HG03196 (cell line): ENCODE measurements at regions not wholly inside any gene's neighbourhood (a gene's known extent, or its start where the extent isn't known, plus 50 kb on each side); places are given as distances from the start of the nearest gene placed in this dataset.
"Not testable (repeated sequence)": the region's sequence is repeated elsewhere in the genome, so short reads cannot be mapped to it uniquely, and the experiment has no call there.

Experiments used
- ATAC-seq: cut with Tn5 transposase; IDR thresholded peaks from one replicate; pipeline ENCODE4 v1.9.1; 2021; ENCODE audit not compliant: unreplicated experiment

DNA sequence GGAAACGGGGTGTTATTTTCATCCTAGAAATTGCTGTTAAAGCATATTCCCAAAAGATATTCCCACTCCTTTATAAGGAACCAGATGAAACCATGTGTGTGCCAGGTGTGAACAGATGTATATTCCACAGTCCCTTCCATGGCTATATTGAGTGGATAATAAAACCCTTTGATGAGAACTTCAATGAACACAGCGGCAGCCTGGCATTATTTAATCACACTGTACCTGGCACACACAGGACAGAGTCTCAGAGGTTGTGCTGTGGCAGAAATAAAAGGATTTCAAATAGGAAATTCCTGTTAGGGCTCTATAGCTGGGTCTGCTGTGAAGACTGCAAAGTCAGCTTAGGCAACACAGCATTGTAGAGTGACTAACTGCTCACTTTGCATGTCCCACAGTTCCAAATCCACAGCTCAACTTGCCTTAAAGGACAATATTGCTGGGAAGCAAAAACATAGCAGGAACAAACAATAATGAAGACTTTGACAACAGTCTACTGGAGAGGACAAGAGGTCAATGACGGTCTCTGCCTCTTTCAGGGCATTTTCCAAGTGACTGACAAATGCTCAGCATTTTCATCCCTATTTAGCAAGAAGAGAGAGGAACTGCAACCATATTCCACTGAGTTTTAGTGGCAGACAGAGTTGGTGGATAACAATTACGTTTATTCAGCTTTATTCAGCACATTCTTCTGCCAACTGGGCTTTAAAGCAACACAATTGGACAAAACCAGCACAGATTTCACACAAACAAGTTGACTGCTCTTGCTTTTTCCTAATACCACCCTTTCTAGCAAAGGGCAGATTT, 255.7 kb upstream of the RGMB start:
- ATAC-seq: no peak

- no peak for ATAC-seq
Measured at GRCh38 chr5:98518754-98519153, 254.7 kb upstream of the RGMB start.

DNA sequence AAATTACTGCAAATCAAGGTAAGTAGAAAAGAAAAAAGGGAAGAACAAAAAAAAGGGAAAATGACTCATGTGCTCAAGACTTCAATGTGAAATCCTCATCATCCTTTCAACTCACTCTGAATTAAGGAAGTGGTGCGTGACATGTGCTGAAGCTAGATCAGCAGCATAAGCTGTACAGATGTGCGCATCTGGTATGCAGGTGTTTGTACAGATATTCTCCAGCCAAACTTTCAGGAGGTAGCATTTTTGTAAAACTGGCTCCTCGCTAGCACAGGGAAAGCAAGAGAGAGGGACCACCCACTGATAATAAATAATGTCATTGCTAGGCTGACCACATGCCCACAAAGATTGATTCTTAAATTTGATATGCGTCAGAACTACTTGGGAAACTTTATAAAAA, 253.9 kb upstream of the RGMB start:
- no peak for ATAC-seq

GRCh38 chr5:98521821-98522220, 251.6 kb upstream of the RGMB start:
- ATAC-seq: no peak

DNA sequence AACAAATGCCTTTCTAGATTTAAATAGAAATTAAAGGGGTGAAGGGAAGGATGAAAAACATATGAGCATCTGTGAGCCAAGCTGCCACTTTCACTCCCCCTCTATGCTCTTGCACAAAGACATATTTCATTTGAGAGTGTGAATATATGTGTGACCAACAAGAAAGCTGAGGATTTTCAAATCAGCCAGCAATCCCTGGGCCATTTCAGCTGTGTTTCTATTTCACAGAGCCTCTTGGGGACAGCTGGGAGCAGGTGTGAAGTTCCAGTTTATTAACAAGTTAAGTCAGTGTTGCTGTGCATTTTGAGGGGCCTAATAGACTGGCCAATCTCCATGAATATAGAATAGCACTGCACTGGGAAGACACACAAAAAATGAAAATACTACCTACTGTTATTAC, 248.7 kb upstream of the RGMB start:
- no peak for ATAC-seq

DNA sequence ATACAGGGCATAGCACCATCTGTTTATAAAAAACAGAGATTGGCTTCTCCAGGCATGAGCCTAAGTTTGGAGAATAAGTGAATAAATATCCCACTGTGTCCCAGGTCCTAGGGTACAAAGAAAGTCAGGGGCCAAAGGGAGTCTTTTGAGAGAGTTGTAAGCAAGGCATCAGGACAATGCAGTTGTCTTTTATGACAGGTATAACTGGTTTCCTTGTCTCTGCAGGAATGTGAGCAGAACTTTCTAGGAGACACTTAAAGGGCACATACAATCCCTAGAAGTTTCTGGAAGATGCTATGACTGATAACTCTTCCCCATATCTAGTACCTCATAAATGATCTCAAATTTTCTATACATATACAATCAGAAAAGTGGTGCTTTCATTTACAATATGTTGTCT, 245.6 kb upstream of the RGMB start:
- ATAC-seq: no peak

GRCh38 chr5:98529321-98529720, 244.1 kb upstream of the RGMB start:
- ATAC-seq: no peak

- ATAC-seq: no peak
Measured at GRCh38 chr5:98530224-98530623, 243.2 kb upstream of the RGMB start.

DNA sequence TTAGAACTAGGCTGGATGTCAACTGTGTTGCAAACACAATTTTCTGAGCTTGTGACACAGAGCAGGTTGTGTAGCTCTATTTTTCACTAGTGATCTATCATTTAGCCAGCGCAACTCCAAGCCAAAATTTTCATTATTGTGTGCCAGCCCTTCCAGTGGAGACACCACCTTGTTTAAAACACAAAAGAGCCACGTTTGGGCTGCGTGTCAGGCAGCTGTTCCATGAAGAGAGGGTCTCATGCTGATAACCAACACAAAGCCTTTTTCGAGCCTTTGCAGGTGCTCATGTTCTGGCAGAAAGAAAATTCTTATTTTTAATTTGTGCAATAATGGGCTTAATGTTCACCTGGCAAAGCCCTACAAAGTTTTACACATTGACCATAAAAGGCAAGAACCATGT, 237.6 kb upstream of the RGMB start:
- ATAC-seq: no peak

- ATAC-seq: no peak
Measured at GRCh38 chr5:98540056-98540455, 233.4 kb upstream of the RGMB start.

DNA sequence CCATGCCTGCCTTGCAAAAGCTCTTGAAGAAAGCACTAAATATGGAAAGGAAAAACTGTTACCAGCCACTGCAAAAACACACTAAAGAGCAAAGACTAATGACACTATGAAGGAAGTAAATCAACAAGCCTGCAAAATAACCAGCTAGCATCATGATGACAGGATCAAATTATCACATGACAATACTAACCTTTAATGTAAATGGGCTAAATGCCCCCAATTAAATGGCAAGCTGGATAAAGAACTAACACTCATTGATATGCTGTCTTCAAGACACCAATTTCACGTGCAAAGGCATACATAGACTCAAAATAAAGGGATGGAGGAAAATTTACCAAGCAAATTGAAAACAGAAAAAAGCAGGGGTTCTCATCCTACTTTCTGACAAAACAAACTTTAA, 231.8 kb upstream of the RGMB start:
- no peak for ATAC-seq

DNA sequence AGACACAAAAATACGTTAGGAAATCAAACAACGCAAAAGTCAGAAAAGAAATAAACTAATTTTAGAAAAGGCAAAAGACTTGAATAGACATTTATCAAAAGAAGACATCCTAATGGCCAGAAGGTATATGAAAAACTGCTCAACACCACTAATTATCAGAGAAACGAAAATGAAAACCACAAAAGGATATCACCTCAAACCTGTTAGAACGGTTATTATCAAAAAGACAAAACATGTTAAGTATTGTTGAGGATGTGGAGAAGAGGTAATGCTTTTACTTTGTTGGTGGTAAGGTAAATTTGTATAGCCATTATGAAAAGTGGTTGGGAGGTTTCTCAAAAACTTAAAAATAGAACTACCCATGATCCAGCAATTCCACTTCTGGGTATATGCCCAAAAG, 230.0 kb upstream of the RGMB start:
- ATAC-seq: no peak

DNA sequence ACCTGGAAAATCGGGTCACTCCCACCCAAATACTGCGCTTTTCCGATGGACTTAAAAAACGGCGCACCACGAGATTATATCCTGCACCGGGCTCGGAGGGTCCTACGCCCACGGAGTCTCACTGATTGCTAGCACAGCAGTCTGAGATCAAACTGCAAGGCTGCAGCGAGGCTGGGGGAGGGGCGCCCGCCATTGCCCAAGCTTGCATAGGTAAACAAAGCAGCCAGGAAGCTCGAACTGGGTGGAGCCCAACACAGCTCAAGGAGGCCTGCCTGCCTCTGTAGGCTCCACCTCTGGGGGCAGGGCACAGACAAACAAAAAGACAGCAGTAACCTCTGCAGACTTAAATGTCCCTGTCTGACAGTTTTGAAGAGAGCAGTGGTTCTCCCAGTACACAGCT, 226.5 kb upstream of the RGMB start:
- ATAC-seq: not testable (repeated sequence)

DNA sequence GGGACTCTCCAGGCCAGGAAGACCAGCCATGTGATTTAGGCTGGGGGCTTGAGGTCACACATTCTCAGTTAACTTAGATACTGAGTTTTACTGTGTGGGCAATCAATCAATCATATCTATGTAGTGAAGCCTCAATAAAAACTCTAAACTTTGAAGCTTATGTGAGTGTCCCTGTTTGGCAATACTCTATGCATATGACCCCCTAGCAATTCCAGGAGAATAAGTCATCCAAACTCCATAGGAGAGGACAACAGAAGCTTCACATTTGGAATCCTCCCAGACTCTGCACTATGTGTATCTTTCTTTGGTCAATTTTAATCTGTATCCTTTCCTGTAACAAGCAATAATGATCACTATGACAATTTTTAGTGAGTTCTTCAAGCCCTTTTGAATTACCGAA, 216.8 kb upstream of the RGMB start:
- no peak for ATAC-seq

- no peak for ATAC-seq
Measured at GRCh38 chr5:98557916-98558315, 215.5 kb upstream of the RGMB start.

DNA sequence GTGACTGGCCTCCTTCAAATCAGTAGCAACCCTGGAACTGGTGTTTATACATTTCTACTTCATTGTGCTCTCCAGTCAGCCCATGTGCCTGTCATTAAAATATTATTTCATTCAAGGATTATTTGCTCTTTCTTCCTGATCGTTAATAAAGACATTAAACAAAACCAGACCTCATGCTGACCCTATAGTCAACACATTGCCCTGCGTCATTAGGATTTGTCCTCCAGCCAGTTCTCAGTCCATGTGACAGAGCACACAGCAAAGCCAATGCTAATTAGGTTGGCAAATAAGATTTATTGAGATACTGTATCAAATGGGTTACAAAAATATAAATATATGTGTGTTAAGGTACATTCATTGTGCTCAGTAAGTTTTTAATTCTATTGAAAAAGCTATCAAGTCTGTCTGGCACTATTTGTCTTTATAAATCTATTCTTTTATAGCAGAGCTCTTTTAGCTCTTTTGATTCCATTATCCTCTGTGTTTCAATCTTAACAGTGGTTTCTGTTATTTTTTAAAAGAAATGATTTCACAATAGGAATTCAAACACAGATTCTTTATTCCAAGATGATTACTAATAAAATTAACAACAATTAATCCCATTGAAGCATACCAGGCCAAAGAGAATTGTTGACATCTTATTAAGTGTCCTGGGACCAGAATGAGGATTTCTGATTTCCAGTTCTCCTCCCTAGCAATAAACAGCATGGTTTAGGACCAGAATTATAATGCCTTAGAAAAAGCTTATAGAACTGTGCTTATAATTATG, 209.4 kb upstream of the RGMB start:
- no peak for ATAC-seq

- ATAC-seq: no peak
Measured at GRCh38 chr5:98564836-98565235, 208.6 kb upstream of the RGMB start.

- ATAC-seq: no peak
Measured at GRCh38 chr5:98568336-98568735, 205.1 kb upstream of the RGMB start.

- no peak for ATAC-seq
Measured at GRCh38 chr5:98569288-98569687, 204.2 kb upstream of the RGMB start.

- ATAC-seq: no peak
Measured at GRCh38 chr5:98570010-98570409, 203.5 kb upstream of the RGMB start.

GRCh38 chr5:98570661-98571191, 202.7 kb upstream of the RGMB start:
- no peak for ATAC-seq

GRCh38 chr5:98573834-98574320, 199.6 kb upstream of the RGMB start:
- ATAC-seq: no peak
